Stimulated activated CD4-positive, alpha-beta T cell treated with anti-CD3 and anti-CD28 coated beads, Interleukin-12 subunit alpha, Interleukin-12 subunit beta, amount 100 ng/mL, for 48 hours (primary cell): ENCODE measurements at regions not wholly inside any gene's neighbourhood (a gene's known extent, or its start where the extent isn't known, plus 50 kb on each side); places are given as distances from the start of the nearest gene placed in this dataset.
"Not testable (repeated sequence)": the region's sequence is repeated elsewhere in the genome, so short reads cannot be mapped to it uniquely, and the experiment has no call there.

Experiments
- DNase-seq, 3 donors: peaks; one replicate each; pipeline ENCODE4 v3.0.0-alpha.2; 2020; ENCODE audit warnings: low read depth in 2 of 3, low spot score in 1 of 3

DNA sequence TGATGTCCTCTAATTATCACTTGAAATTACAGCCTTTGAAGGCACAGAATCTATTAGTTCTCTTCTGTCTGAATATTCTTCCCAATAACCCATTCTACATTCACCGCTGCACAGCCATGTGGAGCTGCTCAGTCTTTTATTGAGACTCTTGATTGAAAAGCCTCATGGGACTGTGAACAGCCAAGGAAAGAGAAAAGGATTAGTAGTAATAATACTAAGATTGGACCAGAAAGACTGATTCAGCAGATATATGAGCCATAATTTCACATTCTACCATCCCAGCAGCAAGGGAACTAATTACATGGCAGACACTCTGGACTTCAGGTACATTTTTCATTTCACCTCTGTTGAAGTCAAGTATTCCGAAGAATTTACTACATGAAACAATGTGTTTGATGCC lies 2471.7 kb downstream of the ARAP2 start:
- DNase-seq = no peak

DNA sequence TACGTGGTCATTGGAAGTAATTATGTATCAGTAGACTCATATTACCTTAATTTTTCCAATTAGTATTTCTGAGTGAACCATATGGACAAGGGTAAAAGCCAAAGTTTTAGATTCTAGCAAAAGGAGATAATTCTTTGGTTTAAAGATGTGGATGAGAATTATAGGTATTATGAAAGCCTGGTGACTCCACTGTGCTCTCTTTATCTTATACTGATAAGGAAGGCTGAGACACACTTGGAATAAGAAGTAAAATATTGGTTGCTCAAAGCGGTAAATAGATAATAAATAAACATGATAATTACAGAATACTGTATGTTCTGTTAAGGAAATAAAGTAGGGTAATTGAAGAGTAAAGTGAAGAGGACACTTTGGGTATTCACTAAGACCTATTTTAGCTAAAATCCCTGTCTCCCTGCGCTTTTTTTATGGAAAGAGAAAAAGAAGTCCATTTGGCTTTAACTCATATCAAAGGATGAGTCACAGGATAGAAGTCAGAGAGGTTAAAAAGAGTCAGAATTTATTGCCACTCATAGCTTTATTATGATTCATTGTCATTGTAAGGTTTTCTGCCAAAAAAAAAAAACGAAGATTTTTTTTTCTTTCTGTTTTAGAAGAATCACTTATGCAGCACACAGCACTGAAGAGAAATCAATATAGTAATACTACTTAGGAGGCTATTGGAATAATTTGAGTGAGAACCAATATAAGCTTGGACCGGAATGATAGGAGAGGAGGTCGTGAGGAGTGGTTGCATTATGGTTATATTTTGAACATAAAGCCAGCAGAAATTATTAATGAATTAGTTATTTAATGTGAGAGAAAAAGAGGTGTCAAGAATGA lies 2463.1 kb downstream of the ARAP2 start:
- no peak for DNase-seq

DNA sequence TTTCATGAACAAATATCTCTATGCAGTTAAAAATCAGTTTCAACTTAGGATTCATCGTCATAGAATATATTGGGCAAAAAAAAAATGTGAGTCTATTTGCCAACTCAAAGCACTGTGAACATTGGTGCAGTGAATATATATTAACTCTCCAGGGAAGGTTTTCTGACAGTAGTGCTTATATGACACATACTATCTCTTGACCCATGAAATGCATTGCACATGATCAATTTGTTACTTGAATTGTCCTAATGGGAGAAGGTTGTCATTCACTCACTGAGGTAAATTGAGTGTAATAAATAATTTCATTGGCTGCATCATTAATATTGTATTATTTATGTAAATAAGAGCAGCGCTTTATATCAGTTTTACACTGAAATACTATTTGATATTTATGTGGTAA lies 2458.5 kb downstream of the ARAP2 start:
- no peak for DNase-seq

DNA sequence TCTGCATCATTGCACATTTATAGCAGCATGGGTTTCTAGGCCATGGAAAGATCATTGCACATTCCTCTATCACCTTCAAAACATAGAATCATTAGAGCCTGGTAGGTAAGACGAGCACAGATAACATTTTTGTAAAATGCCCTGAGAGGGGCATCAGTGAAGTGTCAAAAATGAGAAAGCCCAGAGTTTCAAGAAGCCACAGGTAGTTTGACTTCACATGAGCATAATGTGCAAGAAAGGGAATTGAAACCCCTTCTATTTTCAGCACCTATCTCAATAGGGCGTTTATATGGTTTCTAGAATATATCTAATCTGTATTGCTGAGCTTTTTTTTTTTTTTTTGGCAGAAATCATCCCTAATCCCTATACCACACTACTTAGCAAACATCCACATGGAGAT lies 2441.7 kb downstream of the ARAP2 start:
- no peak for DNase-seq

DNA sequence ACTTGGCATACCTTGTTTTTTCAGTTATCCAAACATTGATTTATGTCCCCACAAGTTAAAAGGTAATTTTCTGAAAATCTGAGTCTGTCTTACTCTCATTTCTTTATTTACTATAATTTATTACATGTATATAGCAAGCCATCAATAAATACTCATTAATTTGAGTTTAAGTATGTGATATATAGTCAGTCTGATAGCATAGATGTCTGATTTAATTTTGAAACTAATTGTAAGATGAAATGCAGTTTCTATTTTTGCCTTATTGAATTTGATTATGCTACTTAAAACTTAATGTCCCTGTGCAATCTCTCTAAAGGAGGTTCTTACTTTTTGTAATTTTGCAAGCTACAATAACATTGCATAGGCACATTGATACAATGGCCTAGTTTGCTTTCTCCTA lies 2418.6 kb downstream of the ARAP2 start:
- DNase-seq = no peak

DNA sequence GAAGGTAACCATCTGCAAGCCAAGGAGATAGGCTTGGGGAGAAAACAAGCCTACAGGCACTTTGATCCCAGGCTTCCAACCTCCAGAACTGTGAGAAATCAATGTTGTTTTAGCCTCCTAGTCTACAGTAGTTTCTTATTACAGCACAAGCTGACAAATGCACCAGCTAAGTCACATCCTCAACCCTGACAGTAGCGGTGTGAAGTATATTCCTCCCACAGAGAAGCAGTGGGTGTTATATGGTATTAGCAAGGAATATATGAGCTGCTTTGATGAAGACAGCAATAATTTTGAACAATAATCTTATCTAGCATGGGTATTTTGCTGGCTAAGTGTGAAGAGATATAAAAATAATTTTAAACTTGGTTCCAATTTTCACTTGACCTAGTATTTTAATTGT lies 2415.0 kb downstream of the ARAP2 start:
- DNase-seq = not testable (repeated sequence)

DNA sequence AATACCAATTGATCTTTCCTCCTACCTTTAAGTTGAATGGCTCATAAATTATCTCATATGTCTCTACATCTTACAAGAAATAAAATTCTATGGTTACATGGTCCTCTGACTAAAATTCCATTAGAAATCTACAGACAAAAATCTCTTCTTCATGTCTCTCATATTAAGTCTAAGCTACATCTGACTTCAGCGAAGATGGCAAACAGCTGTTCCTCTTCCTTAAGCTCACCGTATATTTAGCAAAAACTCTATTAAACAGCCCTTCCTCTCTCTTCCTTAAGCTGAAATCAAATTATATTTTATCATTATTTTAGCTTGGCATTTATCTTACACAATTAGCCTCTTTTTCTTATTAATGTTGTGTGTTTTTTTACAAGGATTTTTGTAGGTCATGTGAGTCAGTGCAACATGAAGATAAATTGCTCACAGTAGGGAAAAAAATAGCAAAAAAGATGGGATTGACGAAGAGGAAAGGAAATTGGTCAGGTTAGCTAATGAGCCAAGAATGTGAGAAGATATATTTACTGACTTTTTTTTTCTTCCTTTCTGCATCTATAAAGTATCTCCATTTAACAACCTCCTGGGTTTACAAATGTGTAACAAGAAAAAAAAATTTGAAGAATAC lies 2412.8 kb downstream of the ARAP2 start:
- DNase-seq = no peak

DNA sequence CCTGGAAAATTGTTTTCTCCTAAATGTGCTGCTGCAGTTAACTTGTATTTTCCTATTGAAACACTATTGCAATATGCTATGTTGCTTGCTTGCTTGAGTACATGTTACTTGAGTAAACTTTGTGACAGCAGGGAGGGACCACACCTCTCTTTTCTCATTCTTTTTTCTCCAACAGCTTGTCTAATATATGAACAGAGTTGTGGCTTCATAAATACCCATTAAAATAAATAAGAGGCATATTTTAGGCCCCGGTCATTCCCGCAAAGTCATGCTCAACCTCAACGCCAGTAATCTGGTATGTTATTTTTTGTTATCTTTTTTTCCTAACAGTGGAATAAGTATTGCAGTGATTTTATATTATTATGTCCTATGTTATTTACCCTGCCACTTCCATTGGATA lies 2408.6 kb downstream of the ARAP2 start:
- not testable (repeated sequence) for DNase-seq

DNA sequence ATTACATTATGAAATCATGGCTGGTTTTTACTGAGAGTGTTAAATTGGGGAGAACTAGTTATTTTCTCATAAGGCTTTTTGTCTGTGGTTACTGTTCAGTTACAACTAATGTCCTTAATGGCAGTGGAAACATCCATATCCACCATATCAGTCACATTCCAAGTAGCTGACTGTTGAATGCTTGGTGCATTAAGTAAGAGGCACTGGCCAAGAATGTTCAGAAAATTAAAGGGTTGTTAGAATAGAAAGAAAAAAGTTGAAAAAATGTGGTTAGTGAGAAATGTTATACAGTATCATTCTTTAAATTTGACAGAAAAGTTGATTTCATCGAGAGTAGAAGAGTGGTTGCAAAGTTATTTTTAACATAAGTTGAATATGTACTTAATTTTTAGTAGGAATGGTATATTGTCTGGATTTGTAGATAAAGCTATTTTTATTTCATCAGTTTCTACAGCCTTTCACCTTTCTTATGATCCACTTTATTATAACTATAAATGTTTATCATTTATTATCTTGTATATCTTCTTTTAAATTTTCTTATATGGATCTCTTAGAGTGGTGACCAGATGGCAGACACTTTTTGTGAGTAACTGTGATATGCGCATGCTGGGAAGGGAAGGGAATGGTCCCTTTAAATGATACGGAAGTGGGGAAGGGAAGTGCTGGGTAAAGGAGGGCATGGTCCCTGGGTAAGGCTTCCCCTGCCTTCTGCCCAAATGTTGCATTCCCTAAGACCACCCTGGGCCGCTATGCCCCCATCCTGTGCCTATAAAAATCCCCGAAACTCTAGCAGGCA lies 2407.1 kb downstream of the ARAP2 start:
- no peak for DNase-seq

DNA sequence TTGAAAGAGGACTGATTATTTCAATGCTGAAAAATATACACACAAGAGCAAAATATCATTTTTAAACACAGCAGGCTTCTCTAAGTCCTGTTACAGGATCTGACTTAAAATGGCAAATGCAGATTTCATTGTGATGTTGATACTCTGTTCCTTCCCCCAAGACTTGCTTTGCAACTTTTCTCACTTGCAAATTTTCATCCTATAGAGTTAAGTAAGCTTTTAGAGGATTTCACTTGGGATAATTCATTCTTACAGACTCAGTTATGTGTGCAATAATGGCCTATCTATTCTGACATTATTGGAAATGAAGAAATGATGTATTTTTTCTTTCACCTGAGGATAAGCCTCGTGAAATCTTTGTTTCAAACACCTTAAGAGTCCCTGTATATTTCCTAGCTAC lies 2403.2 kb downstream of the ARAP2 start:
- no peak for DNase-seq

DNA sequence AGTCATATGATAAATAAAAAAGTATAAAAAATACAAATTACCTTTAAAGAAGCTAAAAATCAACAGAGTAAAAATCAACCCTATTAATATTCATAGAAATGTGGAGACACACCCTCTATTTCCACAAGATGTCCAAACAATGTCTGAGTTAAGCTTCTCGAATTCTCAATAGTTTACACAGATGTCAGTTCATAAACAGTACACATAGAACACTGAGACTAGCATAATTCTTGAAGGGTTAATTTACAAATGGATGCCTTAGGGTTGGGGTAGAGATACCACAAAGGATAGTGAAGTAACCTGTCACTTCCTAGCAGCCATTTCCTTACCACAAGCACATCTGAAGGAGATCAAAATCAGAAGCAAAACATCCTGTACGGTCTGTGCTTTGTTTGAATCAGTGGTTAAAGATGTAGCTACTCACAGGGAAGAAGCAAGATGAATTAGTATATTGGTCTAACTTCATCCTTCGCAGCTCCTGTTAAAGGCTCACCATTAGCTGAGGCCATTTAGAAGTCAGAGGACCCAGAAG lies 2393.9 kb downstream of the ARAP2 start:
- DNase-seq = no peak

DNA sequence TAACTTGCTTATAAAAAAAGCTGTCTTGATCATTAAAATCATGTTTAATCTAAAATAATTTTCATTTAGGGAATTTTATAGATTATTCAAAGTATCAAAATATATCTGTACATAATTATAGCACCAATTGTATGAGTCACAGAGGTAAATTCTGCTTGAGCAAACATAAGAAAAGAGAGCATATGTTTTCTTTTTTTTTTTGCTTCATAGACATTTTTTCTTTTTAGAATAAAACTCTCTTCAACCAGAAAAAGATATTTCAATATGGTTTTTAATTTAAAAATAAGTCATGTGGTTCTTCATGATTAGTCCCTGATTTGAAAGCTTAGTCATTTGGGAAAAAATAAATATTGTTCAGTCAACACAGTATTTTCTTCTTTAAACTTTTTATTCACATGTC lies 2390.6 kb downstream of the ARAP2 start:
- not testable (repeated sequence) for DNase-seq

DNA sequence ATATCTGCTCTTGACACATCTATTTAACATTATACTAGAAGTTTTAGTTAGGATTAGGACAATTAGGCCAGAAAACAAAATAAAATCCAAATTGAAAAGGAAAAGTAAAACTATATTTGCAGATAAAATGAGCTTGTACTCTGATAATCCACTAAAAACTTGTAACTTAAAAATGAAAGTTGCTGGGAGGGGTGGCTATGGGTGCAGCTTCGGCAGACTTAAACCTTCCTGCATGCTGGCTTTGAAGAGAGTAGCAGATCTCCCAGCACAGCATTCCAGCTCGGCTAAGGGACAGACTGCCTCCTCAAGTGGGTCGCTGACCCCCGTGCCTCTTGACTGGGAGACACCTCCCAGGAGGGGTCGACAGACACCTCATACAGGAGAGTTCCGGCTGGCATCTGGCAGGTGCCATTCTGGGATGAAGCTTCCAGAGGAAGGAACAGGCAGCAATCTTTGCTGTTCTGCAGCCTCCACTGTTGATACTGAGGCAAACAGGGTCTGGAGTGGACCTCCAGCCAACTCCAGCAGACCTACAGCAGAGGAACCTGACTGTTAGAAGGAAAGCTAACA lies 2379.9 kb downstream of the ARAP2 start:
- no peak for DNase-seq

DNA sequence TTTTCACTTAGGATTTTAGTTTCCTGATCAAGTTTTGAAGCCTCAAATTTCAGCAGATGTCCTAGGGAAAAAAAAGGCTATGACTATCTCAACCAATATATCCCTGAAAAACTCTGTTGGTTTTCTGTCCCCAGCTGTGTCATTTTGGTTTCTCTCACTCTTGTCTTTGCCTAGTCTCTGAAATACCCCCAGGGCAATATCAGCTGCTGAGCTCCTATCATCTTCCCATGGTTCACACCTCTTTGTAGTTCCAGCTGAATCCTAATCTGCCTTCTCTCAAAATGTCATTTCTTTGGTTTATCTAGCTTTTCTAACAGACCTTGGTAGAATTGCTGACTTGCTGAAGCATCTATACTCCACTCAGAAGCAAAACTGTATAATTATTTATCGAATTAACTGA lies 2370.5 kb downstream of the ARAP2 start:
- no peak for DNase-seq

DNA sequence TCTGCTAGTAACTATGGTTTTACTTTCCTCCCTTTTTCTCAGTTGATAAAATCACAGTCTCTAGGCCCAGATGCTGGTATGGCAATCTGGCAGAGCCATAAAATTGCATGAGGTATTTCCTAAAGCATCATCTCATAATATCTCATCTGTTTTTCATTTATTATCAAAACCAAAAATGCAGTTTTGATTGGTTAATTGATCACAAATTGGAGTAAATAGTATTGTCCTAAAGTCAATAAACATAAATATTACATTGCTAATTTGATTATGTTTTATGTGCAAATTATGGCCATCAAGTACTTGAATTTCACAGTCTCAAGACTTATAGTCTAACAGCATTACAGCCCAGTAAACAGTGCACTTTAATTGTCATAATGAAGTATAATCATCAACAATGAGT lies 2365.6 kb downstream of the ARAP2 start:
- no peak for DNase-seq

DNA sequence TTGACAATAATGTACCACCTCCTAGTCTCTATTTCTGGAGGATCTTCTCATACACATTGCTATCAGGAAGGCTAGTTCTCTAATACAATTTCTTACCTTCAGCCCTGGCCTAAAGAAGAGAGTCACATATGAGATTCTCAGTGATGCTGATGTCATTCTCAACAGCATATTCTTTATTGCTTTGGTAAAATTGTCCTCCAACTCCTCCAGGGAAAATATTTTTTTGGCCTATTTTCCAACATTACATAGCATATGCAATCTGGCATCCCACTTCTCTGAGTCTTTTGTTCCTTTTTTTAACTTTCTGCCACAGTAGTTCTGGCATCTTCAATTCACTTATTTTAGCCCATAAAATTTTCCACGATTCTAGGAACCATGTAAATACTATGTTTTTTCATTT lies 2363.1 kb downstream of the ARAP2 start:
- no peak for DNase-seq

DNA sequence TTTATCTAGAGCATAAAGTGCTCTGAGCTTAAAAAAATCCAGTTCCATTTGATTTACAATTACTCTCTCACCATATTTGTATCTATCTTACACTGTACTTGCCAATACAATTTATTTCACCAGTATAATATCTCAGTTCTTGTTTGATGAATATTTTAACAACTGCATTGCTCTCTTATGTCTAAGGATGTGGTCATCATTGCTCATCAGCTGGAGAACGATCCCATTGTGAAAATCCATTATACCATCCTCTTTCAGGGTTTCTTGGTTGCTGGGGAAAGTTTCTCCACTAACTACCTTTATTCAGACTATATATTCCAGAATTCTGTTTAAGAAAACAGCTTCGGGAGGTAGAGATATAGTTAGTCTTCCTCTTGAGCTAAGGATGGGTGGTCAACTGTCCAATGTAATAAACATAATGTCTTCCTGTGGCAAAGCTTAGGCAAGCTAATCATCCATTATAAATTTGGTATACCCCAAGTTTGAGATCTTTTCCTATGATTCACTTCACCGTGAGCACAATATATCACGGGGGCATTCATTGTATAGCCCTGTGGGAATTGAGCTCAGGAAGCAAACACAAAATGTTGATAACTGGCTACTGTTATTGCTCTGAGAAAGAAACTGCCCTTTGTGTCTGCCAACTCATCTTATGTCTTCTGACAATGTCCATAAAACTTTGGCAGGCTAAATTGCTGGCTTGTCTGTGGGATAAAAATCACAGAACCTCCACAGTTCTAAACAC lies 2361.9 kb downstream of the ARAP2 start:
- no peak for DNase-seq

DNA sequence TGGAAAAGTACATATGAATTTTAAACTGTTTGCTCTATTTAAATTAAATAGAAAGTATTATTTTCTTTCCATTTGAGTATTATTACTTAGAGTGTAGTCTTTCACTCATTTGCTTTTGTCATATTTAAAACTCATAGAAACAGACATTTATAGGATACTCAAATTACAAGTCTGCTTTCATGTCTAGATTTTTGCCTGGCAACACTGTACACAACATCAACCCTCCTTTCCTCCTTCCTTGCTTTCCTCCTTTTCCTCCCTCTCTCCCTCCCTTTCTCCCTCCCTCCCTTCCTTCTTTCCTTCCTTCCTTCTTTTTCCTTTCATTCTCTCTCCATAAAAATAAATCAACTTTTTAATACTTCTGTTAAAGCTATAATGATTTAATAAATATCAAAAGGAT lies 2361.2 kb downstream of the ARAP2 start:
- DNase-seq = no peak

DNA sequence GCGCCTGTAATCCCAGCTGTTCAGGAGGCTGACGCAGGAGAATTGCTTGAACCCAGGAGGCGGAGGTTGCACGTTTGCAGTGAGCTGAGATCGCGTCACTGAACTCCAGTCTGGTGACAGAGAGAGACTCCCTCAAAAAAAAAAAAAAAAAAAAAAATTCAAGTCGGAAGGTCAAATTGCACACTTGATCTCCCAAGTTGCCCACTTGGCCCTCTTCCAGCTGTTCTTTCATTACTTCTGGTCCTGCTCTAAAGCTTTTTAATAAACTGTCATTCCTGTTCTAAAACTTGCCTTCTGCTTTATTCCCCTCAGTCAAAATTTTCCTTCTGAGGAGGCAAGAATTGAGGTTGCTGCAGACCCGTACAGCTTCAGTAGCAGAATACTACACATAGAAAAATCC lies 2358.0 kb downstream of the ARAP2 start:
- DNase-seq = no peak

DNA sequence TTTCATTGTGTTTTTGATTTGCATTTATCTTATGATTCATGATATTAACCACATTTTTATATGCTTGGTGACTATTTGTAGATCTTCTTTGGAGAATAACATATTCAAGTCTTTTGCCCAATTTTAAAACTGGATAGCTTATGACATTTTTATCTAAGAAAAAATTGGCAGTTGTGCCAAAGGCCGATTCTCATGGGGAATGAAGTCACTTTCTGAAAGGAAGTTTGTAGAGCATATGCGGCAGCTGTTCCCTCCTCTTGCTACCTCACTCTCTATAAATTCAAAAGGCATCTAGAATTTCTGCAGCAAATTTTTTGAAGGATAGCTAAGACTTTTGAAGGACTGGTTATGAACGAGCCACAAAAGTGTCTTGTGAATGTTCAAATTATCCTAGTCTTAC lies 2353.5 kb downstream of the ARAP2 start:
- DNase-seq = no peak

DNA sequence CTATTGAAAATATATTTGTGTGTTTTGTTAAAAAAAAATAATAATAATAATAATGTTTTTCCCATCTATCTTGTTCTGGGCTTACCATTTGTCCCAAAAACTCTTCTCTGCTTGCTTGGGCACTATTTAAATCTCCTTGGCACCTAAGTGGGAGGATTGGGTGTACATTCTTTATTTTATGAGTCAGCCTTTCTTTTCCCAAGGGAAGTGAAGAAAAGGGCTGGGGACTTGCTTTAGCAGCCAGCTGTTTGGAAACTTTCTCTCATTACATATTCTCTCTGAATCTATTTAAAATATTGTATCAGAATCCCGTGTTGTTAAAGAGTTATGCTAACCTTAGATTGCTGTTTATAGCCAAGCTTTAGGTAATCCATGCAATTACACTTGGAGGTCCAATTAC lies 2332.4 kb downstream of the ARAP2 start:
- no peak for DNase-seq
